HCT116 (cell line): ENCODE measurements at regions not wholly inside any gene's neighbourhood (a gene's known extent, or its start where the extent isn't known, plus 50 kb on each side); places are given as distances from the start of the nearest gene placed in this dataset.

Source experiments
- ATAC-seq: fragments of 200-7000 bp; cut with Tn5 transposase; 2 replicates; pipeline ENCODE4 v1.9.1; 2020; ENCODE audit warnings: mild to moderate bottlenecking, moderate library complexity
- BruUV-seq: library from RNA; stranded (reverse); fragments of 400-500 nt; replicated peaks from 2 replicates; lab custom pipeline; 2021; lab: Mats Ljungman, UMichigan
- CTCF ChIA-PET: fragments of 300-600 bp; sonication (Branson Sonifier 250); formaldehyde crosslinking; loops from one replicate; lab custom pipeline; 2021; ENCODE audit warnings: antibody characterized with exemption; lab: Charles Lee
- POLR2A ChIA-PET: fragments of 300-600, 350-600 bp; sonication (Branson Sonifier 250); formaldehyde crosslinking; loops from one replicate; lab custom pipeline; 2021; ENCODE audit warnings: antibody characterized with exemption; lab: Charles Lee
- RAD21 ChIA-PET, 2 experiments: fragments of 300-600 bp; sonication (Branson Sonifier 250); formaldehyde crosslinking; loops; one replicate each; lab custom pipeline; 2023; ENCODE audit warnings: low total read pairs in 2 of 2; ENCODE audit not compliant: uncharacterized antibody in 2 of 2, unreplicated experiment in 2 of 2, low non-redundant PET in 1 of 2; lab: Charles Lee
- DNase-seq: peaks from one replicate; pipeline ENCODE4 v3.0.0-alpha.2; 2010; ENCODE audit warnings: low read depth, low spot score
- H2AFZ ChIP-seq: fragments of 200-600 bp; shearing (Covaris generic), sonication (generic); 2 replicates; pipeline ENCODE4 v1.6.1; 2017; ENCODE audit warnings: low read depth, mixed run types, mixed read lengths, antibody characterized with exemption, low read length; ENCODE audit not compliant: poor library complexity, severe bottlenecking
- H3K27ac ChIP-seq: 2 replicates; pipeline ENCODE4 v1.5.1; 2012; ENCODE audit warnings: low read depth, low read length
- H3K27me3 ChIP-seq: fragments of 200-600 bp; sonication (generic); 2 replicates; pipeline ENCODE4 v1.6.1; 2016; ENCODE audit warnings: mixed run types, low read length, mixed read lengths; ENCODE audit not compliant: insufficient read depth
- H3K36me3 ChIP-seq, 2 experiments: fragments of 200-500 bp in 1 of 2; fragments of 200-600 bp in 1 of 2; sonication (Bioruptor generic) in 1 of 2; sonication (generic) in 1 of 2; 2 replicates each; pipeline versions ENCODE4 v1.5.1 to v1.6.1; 2014 to 2016; ENCODE audit warnings: low read length in 2 of 2, inconsistent platforms in 1 of 2, mixed read lengths in 1 of 2, mixed run types in 1 of 2; ENCODE audit not compliant: insufficient read depth in 2 of 2, control insufficient read depth in 1 of 2
- H3K4me1 ChIP-seq, 2 experiments: fragments of 200-600 bp in 1 of 2; sonication (generic) in 1 of 2; 2 replicates each; pipeline versions ENCODE4 v1.5.1 to v1.6.1; 2012 to 2017; ENCODE audit warnings: low read length in 2 of 2, inconsistent platforms in 1 of 2, mild to moderate bottlenecking in 1 of 2, mixed read lengths in 1 of 2, mixed run types in 1 of 2, moderate library complexity in 1 of 2; ENCODE audit not compliant: insufficient read depth in 2 of 2, control insufficient read depth in 1 of 2
- H3K4me2 ChIP-seq: fragments of 200-600 bp; sonication (generic); 2 replicates; pipeline ENCODE4 v1.6.1; 2017; ENCODE audit warnings: mixed run types, low read length, mixed read lengths
- H3K4me3 ChIP-seq, 2 experiments: fragments of 200-600 bp in 1 of 2; sonication (generic) in 1 of 2; replicated peaks in 1 of 2; 2 replicates each; pipeline ENCODE4 v1.5.1; 2011 to 2016; ENCODE audit warnings: low read length in 2 of 2, control low read depth in 1 of 2, low read depth in 1 of 2, mild to moderate bottlenecking in 1 of 2, mixed read lengths in 1 of 2, mixed run types in 1 of 2
- H3K79me2 ChIP-seq: fragments of 200-600 bp; sonication (generic); 2 replicates; pipeline ENCODE4 v1.6.1; 2017; ENCODE audit warnings: mild to moderate bottlenecking, mixed run types, low read length, moderate library complexity, mixed read lengths; ENCODE audit not compliant: insufficient read depth
- H3K9ac ChIP-seq: fragments of 200-600 bp; sonication (generic); 2 replicates; pipeline ENCODE4 v1.6.1; 2016; ENCODE audit warnings: low read length, mixed read lengths
- H3K9me2 ChIP-seq: fragments of 200-600 bp; sonication (generic), shearing (Covaris generic); 2 replicates; pipeline ENCODE4 v1.6.1; 2017; ENCODE audit warnings: mixed run types, mild to moderate bottlenecking, moderate library complexity; ENCODE audit not compliant: insufficient read depth
- H3K9me3 ChIP-seq, 2 experiments: fragments of 200-500 bp in 1 of 2; fragments of 200-600 bp in 1 of 2; sonication (Bioruptor generic) in 1 of 2; sonication (generic) in 1 of 2; 2 replicates each; pipeline ENCODE4 v1.6.1; 2014 to 2017; ENCODE audit warnings: low read length in 2 of 2, mixed read lengths in 2 of 2, inconsistent platforms in 1 of 2, low read depth in 1 of 2, mild to moderate bottlenecking in 1 of 2, mixed run types in 1 of 2, moderate library complexity in 1 of 2; ENCODE audit not compliant: control insufficient read depth in 1 of 2, insufficient read depth in 1 of 2
- H4K20me1 ChIP-seq: fragments of 200-600 bp; sonication (generic), shearing (Covaris generic); 2 replicates; pipeline ENCODE4 v1.6.1; 2017; ENCODE audit warnings: mixed run types, mild to moderate bottlenecking, moderate library complexity; ENCODE audit not compliant: insufficient read depth
- EZH2 ChIP-seq: fragments of 200-600 bp; sonication (generic); IDR thresholded peaks from 2 replicates; pipeline ENCODE4 v1.6.1; 2017; ENCODE audit warnings: antibody characterized with exemption, mixed run types
- POLR2A ChIP-seq: IDR thresholded peaks from 2 replicates; pipeline ENCODE4 v1.7.0; 2011; ENCODE audit warnings: borderline replicate concordance; ENCODE audit not compliant: insufficient read depth, insufficient read length; ENCODE audit errors: extremely low read depth
- SRF ChIP-seq: IDR thresholded peaks from 2 replicates; pipeline ENCODE4 v1.6.1; 2012; ENCODE audit warnings: low read depth
- YY1 ChIP-seq: IDR thresholded peaks from 2 replicates; pipeline ENCODE4 v1.6.1; 2011; ENCODE audit warnings: low read length, low read depth, moderate library complexity, mild to moderate bottlenecking; ENCODE audit not compliant: insufficient replicate concordance; ENCODE audit errors: extremely low read depth
- intact Hi-C: fragments of 100-400 bp; cut with micrococcal nuclease; formaldehyde crosslinking; loops from 2 replicates; pipeline ENCODE4 v1.10.0; 2022
- TF ChIP-seq, protein P1 (sequence below), 3 experiments: fragments of 200-600 bp in 1 of 3; sonication (generic) in 1 of 3; IDR thresholded peaks in 2 of 3; conservative IDR thresholded peaks in 1 of 3; 2 replicates each; pipeline ENCODE4 v1.5.1; 2012 to 2017; ENCODE audit warnings: low read depth in 2 of 3, low read length in 2 of 3, antibody characterized with exemption in 1 of 3, borderline replicate concordance in 1 of 3, control low read depth in 1 of 3, mild to moderate bottlenecking in 1 of 3, mixed read lengths in 1 of 3, mixed run types in 1 of 3, moderate library complexity in 1 of 3; ENCODE audit not compliant: insufficient read depth in 1 of 3

- no peak overlapping the region for H2AFZ ChIP-seq
- BruUV-seq: no TSS peak
- no peaks in the 10 kb centered on the region for H3K9me3 ChIP-seq
- H3K9me2 ChIP-seq: no peaks in the 10 kb centered on the region
- intact Hi-C loops: no loop called here
- peaks cover 88% of the 10 kb centered on the region for H3K27me3 ChIP-seq
- H3K4me3 ChIP-seq: no peak overlapping the region
- no peak overlapping the region for H3K27ac ChIP-seq
- ATAC-seq (no peak), DNase-seq (no peak)
- ChIA-PET CTCF (no interaction called here), POLR2A (no interaction called here), RAD21 (no interaction called here)
- H3K36me3 ChIP-seq: no peaks in the 10 kb centered on the region
- no peak overlapping the region for H3K4me2 ChIP-seq
- H3K4me1 ChIP-seq: no peaks in the 10 kb centered on the region
- no peaks in the 10 kb centered on the region for H4K20me1 ChIP-seq
- H3K9ac ChIP-seq: no peak overlapping the region
- H3K79me2 ChIP-seq: no peaks in the 10 kb centered on the region
- TF ChIP-seq SRF (no peak), YY1 (no peak)
Observed at GRCh38 chr2:136407952-136408318, 290.0 kb upstream of the CXCR4 start.

GRCh38 chr2:136407117-136407951 is 289.4 kb upstream of the CXCR4 start:
- ChIA-PET RAD21 (no interaction called here), CTCF (interaction anchor here (1.2 kb wide), 1 partner anchor 16 kb away, joined by 3 read pairs; no protein-coding TSS in a partner anchor), POLR2A (no interaction called here)
- H3K4me3 ChIP-seq: no peak overlapping the region
- DNase-seq (no peak), ATAC-seq (no peak)
- no peak overlapping the region for H3K4me2 ChIP-seq
- no TSS peak for BruUV-seq
- H3K4me1 ChIP-seq: no peaks in the 10 kb centered on the region
- H3K27me3 ChIP-seq: peaks cover 83% of the 10 kb centered on the region
- H4K20me1 ChIP-seq: no peaks in the 10 kb centered on the region
- no peaks in the 10 kb centered on the region for H3K79me2 ChIP-seq
- H2AFZ ChIP-seq: no peak overlapping the region
- intact Hi-C loops: no loop called here
- H3K9me3 ChIP-seq: no peaks in the 10 kb centered on the region
- H3K9me2 ChIP-seq: no peaks in the 10 kb centered on the region
- no peaks in the 10 kb centered on the region for H3K36me3 ChIP-seq
- H3K9ac ChIP-seq: no peak overlapping the region
- H3K27ac ChIP-seq: no peak overlapping the region
- TF ChIP-seq, protein P1, sequence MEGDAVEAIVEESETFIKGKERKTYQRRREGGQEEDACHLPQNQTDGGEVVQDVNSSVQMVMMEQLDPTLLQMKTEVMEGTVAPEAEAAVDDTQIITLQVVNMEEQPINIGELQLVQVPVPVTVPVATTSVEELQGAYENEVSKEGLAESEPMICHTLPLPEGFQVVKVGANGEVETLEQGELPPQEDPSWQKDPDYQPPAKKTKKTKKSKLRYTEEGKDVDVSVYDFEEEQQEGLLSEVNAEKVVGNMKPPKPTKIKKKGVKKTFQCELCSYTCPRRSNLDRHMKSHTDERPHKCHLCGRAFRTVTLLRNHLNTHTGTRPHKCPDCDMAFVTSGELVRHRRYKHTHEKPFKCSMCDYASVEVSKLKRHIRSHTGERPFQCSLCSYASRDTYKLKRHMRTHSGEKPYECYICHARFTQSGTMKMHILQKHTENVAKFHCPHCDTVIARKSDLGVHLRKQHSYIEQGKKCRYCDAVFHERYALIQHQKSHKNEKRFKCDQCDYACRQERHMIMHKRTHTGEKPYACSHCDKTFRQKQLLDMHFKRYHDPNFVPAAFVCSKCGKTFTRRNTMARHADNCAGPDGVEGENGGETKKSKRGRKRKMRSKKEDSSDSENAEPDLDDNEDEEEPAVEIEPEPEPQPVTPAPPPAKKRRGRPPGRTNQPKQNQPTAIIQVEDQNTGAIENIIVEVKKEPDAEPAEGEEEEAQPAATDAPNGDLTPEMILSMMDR (IDR thresholded peaks at IDR 0.05 in 2 of 3, conservative IDR thresholded peaks at IDR 0.05 in 1 of 3; ENCODE audit: borderline replicate concordance in 1 of 3, insufficient read depth in 1 of 3, low read depth in 2 of 3, low read length in 2 of 3): no peak
- no peak for TF ChIP-seq POLR2A
- no peak for TF ChIP-seq EZH2
- no peak for TF ChIP-seq YY1
